Right atrium auricular region (tissue), 2 donors: ENCODE measurements at regions not wholly inside any gene's neighbourhood (a gene's known extent, or its start where the extent isn't known, plus 50 kb on each side); places are given as distances from the start of the nearest gene placed in this dataset.
A peak's percentile ranks its signal among the peaks of the same experiment; 100 is the strongest.

Source experiments
- DNase-seq: peaks from one replicate; pipeline ENCODE4 v3.0.0-alpha.2; 2019; ENCODE audit warnings: low spot score
- H3K27ac ChIP-seq, 2 donors: fragments of 200-600 bp; sonication (generic); 1 replicate in 1 of 2; 2 replicates in 1 of 2; pipeline ENCODE4 v1.5.1; 2016 to 2019
- H3K27me3 ChIP-seq, 2 donors: fragments of 200-600 bp; sonication (generic); one replicate each; pipeline versions ENCODE4 v1.5.1 to v1.6.0; 2017 to 2019
- H3K36me3 ChIP-seq: fragments of 200-600 bp; sonication (generic); one replicate; pipeline ENCODE4 v1.5.1; 2016
- H3K4me1 ChIP-seq, 2 donors: fragments of 200-600 bp; sonication (generic); one replicate each; pipeline versions ENCODE4 v1.5.1 to v1.6.0; 2017 to 2019
- H3K4me3 ChIP-seq, 2 donors: fragments of 200-600 bp; sonication (generic); 1 replicate in 1 of 2; 2 replicates in 1 of 2; pipeline ENCODE4 v1.5.1; 2017 to 2019; ENCODE audit warnings: mild to moderate bottlenecking in 1 of 2, moderate library complexity in 1 of 2
- H3K9me3 ChIP-seq, 2 donors: fragments of 200-600 bp; sonication (generic); one replicate each; pipeline ENCODE4 v1.5.1; 2019
- TF ChIP-seq, protein P1 (sequence below), 2 donors: fragments of 200-600 bp; sonication (generic); IDR thresholded peaks; one replicate each; pipeline ENCODE4 v1.5.1; 2019; ENCODE audit warnings: antibody characterized with exemption in 2 of 2

DNA sequence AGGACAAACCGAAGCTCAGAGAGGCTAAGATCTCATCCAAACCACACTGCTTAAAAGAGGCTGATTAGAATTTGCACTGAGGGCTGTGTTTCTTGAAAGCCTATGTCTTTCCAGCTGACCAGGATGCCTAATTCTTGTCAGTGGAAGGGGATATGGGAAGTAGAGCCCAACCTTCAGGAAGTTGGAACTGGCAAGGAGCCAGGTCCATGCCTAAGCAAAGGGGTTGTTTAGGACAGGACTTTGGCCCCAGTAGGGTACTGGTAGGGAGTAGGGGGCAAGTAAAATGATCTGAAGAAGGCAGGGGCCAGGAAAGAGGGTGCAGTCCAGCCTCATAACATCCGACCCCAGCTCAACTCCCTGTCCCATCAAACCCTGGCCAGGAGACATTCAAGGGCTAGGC lies 130.9 kb downstream of the GAS1 start:
- TF ChIP-seq, protein P1, sequence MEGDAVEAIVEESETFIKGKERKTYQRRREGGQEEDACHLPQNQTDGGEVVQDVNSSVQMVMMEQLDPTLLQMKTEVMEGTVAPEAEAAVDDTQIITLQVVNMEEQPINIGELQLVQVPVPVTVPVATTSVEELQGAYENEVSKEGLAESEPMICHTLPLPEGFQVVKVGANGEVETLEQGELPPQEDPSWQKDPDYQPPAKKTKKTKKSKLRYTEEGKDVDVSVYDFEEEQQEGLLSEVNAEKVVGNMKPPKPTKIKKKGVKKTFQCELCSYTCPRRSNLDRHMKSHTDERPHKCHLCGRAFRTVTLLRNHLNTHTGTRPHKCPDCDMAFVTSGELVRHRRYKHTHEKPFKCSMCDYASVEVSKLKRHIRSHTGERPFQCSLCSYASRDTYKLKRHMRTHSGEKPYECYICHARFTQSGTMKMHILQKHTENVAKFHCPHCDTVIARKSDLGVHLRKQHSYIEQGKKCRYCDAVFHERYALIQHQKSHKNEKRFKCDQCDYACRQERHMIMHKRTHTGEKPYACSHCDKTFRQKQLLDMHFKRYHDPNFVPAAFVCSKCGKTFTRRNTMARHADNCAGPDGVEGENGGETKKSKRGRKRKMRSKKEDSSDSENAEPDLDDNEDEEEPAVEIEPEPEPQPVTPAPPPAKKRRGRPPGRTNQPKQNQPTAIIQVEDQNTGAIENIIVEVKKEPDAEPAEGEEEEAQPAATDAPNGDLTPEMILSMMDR (IDR thresholded peaks at IDR 0.05): no peak
- H3K27me3 ChIP-seq: no peaks in the 10 kb centered on the region
- H3K4me1 ChIP-seq: no peaks in the 10 kb centered on the region
- H3K27ac ChIP-seq: no peak overlapping the region
- H3K36me3 ChIP-seq: no peaks in the 10 kb centered on the region
- no peak overlapping the region for H3K4me3 ChIP-seq
- DNase-seq: no peak
- H3K9me3 ChIP-seq: peaks cover 0 to 11% of the 10 kb centered on the region in 2 donors

DNA sequence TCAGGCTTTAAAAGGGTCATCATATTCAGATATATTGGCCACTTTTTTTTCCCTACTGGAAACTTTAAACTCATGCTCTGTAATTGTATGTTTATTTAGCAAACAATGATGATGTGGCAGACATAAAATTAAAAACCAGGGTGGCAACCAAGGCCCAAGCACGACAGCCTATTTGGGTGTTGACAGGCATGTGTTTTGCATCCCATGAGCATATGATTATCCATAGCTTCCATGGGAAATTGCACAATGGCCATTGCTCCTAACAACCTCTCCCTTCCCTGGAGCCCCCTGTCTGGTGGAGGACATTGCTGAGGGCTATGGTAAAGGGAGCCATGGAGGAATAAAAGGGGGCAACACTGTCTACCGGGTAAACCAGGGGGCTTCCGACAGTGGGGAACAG lies 134.7 kb downstream of the GAS1 start:
- Histone ChIP-seq H3K4me3 (no peak overlapping the region), H3K4me1 (no peaks in the 10 kb centered on the region), H3K9me3 (no peaks in the 10 kb centered on the region), H3K27me3 (no peaks in the 10 kb centered on the region), H3K27ac (no peak overlapping the region), H3K36me3 (no peaks in the 10 kb centered on the region)
- no peak for DNase-seq
- TF ChIP-seq, protein P1 (IDR thresholded peaks at IDR 0.05): no peak

DNA sequence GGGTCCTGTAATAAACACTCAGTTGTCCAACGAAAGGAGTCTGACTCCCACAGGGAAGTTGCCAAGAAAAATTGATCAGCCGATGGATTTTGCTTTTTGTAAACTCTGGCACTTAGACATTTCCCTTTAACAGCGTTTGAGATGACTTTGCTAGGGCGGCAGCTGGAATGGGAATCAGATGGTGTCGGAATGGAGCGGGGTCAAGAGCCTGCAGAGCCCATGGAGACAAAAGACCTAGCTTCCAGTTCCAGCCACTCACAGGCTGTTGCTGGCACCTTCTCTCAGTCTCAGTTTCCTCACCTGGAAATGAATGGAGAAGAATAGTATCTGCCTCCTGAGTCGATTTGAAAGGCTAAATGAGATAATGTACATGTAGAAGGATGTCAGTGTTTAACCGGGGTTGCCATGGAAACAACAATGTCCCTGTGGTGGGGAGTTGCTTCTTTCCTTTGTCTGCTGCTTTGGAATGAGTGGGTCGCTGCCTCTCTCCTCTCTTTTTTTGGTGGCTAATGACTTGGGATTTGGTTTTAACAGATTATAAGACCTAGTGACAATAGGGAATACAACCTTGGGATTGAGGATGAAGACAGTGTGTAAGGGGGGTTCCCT lies 137.4 kb downstream of the GAS1 start:
- Histone ChIP-seq H3K4me1 (no peaks in the 10 kb centered on the region), H3K36me3 (no peaks in the 10 kb centered on the region), H3K27me3 (no peaks in the 10 kb centered on the region), H3K27ac (no peak overlapping the region), H3K9me3 (no peaks in the 10 kb centered on the region), H3K4me3 (no peak overlapping the region)
- no peak for DNase-seq
- TF ChIP-seq, protein P1 (IDR thresholded peaks at IDR 0.05): no peak

DNA sequence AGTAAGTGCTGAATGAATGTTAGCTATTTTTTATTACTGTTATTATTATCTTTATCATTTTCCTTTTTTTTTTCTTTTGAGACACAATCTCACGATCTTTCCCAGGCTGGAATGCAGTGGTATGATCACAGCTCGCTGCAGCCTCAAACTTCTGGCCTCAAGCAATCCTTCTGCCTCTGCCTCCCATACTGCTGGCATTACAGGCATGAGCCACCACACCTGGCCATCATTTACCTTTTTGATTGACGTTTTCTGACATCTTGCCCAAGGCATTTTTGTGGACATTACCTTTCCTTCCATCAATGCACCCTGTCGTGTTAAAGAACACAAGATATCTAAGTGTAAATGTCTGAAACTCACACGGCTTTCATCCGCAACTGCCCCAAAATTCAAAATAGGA lies 138.2 kb downstream of the GAS1 start:
- TF ChIP-seq, protein P1 (IDR thresholded peaks at IDR 0.05): no peak
- no peaks in the 10 kb centered on the region for H3K4me1 ChIP-seq
- H3K36me3 ChIP-seq: no peaks in the 10 kb centered on the region
- H3K27ac ChIP-seq: no peak overlapping the region
- no peak overlapping the region for H3K4me3 ChIP-seq
- H3K9me3 ChIP-seq: no peaks in the 10 kb centered on the region
- no peak for DNase-seq
- no peaks in the 10 kb centered on the region for H3K27me3 ChIP-seq

DNA sequence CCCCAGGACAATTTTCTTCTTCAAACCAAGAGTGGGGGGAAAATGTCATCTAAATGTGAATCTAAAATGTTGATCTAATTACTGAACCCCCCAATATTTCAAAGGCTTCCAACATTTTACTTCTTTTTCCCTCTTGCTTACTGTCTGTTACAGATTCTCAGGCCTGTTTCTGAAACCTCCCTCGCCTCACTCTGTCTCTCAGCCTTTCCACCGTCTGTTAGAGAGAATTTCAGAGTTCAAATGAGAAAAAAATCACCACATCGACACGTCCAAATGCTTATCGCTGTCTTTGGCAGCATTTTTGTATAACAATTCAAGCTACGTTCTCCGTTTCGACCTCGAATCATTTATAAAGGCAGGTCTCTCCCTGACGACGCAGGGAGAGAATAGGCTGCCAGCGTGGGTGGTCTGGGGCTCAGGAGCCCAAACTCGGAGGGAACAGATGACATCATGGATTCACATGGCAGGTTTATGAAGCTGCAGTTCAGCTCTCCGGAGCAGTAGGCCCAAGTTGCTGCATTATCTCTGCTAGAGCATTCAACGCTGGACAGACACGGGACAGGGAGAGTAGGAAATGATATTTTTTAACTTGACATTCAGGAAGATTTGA lies 139.8 kb downstream of the GAS1 start:
- Histone ChIP-seq H3K27ac (peak overlapping the region; percentile 50 to 73), H3K27me3 (no peaks in the 10 kb centered on the region), H3K36me3 (no peaks in the 10 kb centered on the region), H3K4me3 (no peak overlapping the region), H3K4me1 (no peaks in the 10 kb centered on the region), H3K9me3 (no peaks in the 10 kb centered on the region)
- TF ChIP-seq, protein P1 (IDR thresholded peaks at IDR 0.05): no peak
- peak; percentile 62 for DNase-seq

DNA sequence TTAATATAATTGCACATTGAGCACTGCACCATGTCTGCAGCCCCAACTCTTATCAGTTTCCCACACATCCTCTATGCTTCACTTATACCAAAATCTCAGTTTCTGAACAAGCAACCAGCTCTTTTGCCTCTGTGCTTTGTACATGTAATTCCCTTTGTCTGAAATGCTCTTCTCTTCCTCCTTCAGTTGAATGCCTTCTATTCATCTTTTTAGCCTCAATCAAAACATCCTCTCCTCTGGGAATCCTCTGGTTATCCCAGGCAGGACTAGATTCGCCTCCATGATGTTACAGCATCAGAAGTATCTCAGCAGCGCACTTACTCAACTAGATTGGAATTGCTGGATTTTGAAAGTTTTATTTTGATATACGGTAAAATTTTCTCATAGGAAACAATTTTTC lies 143.3 kb downstream of the GAS1 start:
- Histone ChIP-seq H3K36me3 (no peaks in the 10 kb centered on the region), H3K27me3 (no peaks in the 10 kb centered on the region), H3K27ac (no peak overlapping the region), H3K4me3 (no peak overlapping the region), H3K4me1 (no peaks in the 10 kb centered on the region), H3K9me3 (no peaks in the 10 kb centered on the region)
- DNase-seq: no peak
- TF ChIP-seq, protein P1 (IDR thresholded peaks at IDR 0.05): no peak
